PC-3 (cell line): ENCODE measurements at regions not wholly inside any gene's neighbourhood (a gene's known extent, or its start where the extent isn't known, plus 50 kb on each side); places are given as distances from the start of the nearest gene placed in this dataset.
A peak's percentile ranks its signal among the peaks of the same experiment; 100 is the strongest.

Source experiments
- ATAC-seq: fragments of 200-7000 bp; cut with Tn5 transposase; 2 replicates; pipeline ENCODE4 v1.9.1; 2020; ENCODE audit warnings: mild to moderate bottlenecking, moderate library complexity
- BruUV-seq: library from RNA; stranded (reverse); fragments of 400-500 nt; replicated peaks from 2 replicates; lab custom pipeline; 2021; lab: Mats Ljungman, UMichigan
- CTCF ChIA-PET: fragments of 300-600 bp; sonication (Branson Sonifier 250); formaldehyde crosslinking; loops from one replicate; lab custom pipeline; 2022; ENCODE audit warnings: antibody characterized with exemption; lab: Charles Lee
- POLR2A ChIA-PET: fragments of 300-600 bp; sonication (Branson Sonifier 250); formaldehyde crosslinking; loops from one replicate; lab custom pipeline; 2022; ENCODE audit warnings: antibody characterized with exemption; ENCODE audit not compliant: unreplicated experiment; lab: Charles Lee
- DNase-seq: peaks from one replicate; pipeline ENCODE4 v3.0.0-alpha.2; 2015
- H2AFZ ChIP-seq: fragments of 300-600 bp; sonication (generic); 2 replicates; pipeline ENCODE4 v1.6.0; 2016; ENCODE audit warnings: antibody characterized with exemption, low read length
- H3F3A ChIP-seq: fragments of 300-600 bp; sonication (generic); one replicate; pipeline ENCODE4 v1.6.0; 2017; ENCODE audit warnings: antibody characterized with exemption, low read length, control low read depth, mild to moderate bottlenecking; ENCODE audit not compliant: unreplicated experiment
- H3K27ac ChIP-seq: fragments of 300-600 bp; sonication (generic); 2 replicates; pipeline ENCODE4 v1.5.1; 2016; ENCODE audit warnings: mild to moderate bottlenecking, low read length
- H3K27me3 ChIP-seq: fragments of 300-600 bp; sonication (generic); 2 replicates; pipeline ENCODE4 v1.6.1; 2016; ENCODE audit warnings: low read length, mixed read lengths
- H3K36me3 ChIP-seq: fragments of 300-600 bp; sonication (generic); 2 replicates; pipeline ENCODE4 v1.6.1; 2016; ENCODE audit warnings: low read depth, mixed run types, low read length, mixed read lengths
- H3K4me1 ChIP-seq: fragments of 300-600 bp; sonication (generic); 2 replicates; pipeline ENCODE4 v1.5.1; 2016; ENCODE audit warnings: low read length; ENCODE audit not compliant: insufficient read depth
- H3K4me2 ChIP-seq: fragments of 300-600 bp; sonication (generic); 2 replicates; pipeline ENCODE4 v1.6.0; 2016; ENCODE audit warnings: low read length
- H3K4me3 ChIP-seq: fragments of 300-600 bp; sonication (generic); 2 replicates; pipeline ENCODE4 v1.5.1; 2016; ENCODE audit warnings: mild to moderate bottlenecking, low read length, mixed read lengths
- H3K79me2 ChIP-seq: fragments of 300-600 bp; sonication (generic); 2 replicates; pipeline ENCODE4 v1.6.1; 2017; ENCODE audit warnings: low read length, mixed read lengths
- H3K9ac ChIP-seq: fragments of 300-600 bp; sonication (generic); 2 replicates; pipeline ENCODE4 v1.6.0; 2016; ENCODE audit warnings: mild to moderate bottlenecking, low read length
- H3K9me2 ChIP-seq: fragments of 300-600 bp; sonication (generic); replicated peaks from 2 replicates; pipeline ENCODE4 v1.6.1; 2016; ENCODE audit warnings: mixed run types, low read length, mixed read lengths
- H3K9me3 ChIP-seq: fragments of 300-600 bp; sonication (generic); 2 replicates; pipeline ENCODE4 v1.6.1; 2016; ENCODE audit warnings: low read length, mixed read lengths
- H4K20me1 ChIP-seq: fragments of 300-600 bp; sonication (generic); 2 replicates; pipeline ENCODE4 v1.6.1; 2016; ENCODE audit warnings: low read length, mixed read lengths
- CTCF ChIP-seq: fragments of 300-600 bp; sonication (generic); conservative IDR thresholded peaks from 2 replicates; pipeline ENCODE4 v1.5.1; 2017; ENCODE audit warnings: antibody characterized with exemption, low read depth, mild to moderate bottlenecking, low read length
- EZH2 ChIP-seq: fragments of 300-600 bp; sonication (generic); IDR thresholded peaks from one replicate; pipeline ENCODE4 v1.6.1; 2017; ENCODE audit warnings: antibody characterized with exemption, mild to moderate bottlenecking, low read length; ENCODE audit not compliant: unreplicated experiment
- EZH2phosphoT487 ChIP-seq: fragments of 300-600 bp; sonication (generic); IDR thresholded peaks from 2 replicates; pipeline ENCODE4 v1.6.1; 2018; ENCODE audit warnings: mild to moderate bottlenecking, antibody characterized with exemption, low read length, borderline replicate concordance
- intact Hi-C: fragments of 100-400 bp; cut with micrococcal nuclease; formaldehyde crosslinking; loops from 2 replicates; pipeline ENCODE4 v1.9.0; 2023

DNA sequence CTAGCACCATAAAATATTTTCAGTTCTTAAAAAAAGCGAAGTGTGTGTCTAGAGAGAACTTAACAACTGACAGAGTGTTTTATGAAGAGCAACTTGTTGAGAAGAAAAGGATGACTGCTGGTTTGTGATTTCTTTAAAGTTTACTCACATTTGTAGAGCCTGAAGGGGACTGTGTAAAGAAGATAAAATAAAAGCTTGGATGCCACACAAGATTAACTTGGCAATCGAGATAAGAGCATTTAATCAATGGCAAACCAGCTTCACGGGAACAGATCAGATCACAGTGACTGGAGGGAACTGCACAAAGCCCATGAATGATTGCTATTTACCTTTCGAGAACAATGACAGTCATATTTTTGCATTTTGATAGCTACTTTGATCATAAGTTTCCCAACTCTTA, 2013.1 kb upstream of the CDH9 start:
- ATAC-seq (no peak), DNase-seq (no peak)
- Histone ChIP-seq H3K4me3 (no peak overlapping the region), H3K27ac (no peak overlapping the region), H3K4me1 (no peaks in the 10 kb centered on the region), H3K4me2 (no peak overlapping the region), H3F3A (no peaks in the 10 kb centered on the region), H3K27me3 (no peaks in the 10 kb centered on the region), H4K20me1 (no peaks in the 10 kb centered on the region), H3K9me2 (no peaks in the 10 kb centered on the region), H2AFZ (peak overlapping the region; percentile 35), H3K79me2 (no peaks in the 10 kb centered on the region), H3K36me3 (no peaks in the 10 kb centered on the region), H3K9ac (no peak overlapping the region), H3K9me3 (no peaks in the 10 kb centered on the region)
- no TSS peak for BruUV-seq
- TF ChIP-seq EZH2phosphoT487 (no peak), CTCF (no peak), EZH2 (no peak)
- intact Hi-C loops: no loop called here
- ChIA-PET CTCF (no interaction called here), POLR2A (no interaction called here)

DNA sequence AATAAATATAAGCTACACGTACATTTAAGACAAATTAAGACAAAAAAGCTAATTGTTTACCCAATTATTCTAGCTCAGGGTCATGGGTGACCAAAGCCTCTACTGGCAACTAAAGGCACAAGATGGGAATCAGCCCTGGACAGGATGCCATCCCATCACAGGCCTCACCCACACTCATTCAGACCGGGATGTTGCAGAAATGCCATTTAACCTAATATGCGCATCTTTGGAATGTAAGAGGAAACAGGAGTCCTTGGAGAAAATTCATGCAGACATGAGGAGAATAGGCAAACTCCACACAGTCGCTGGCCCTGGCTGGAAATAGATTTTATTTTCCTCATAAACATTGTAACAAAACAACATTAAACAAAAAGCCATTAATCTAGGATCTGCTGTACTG, 2003.8 kb upstream of the CDH9 start:
- Histone ChIP-seq H3K9me2 (no peaks in the 10 kb centered on the region), H3K4me3 (no peak overlapping the region), H3K27me3 (no peaks in the 10 kb centered on the region), H4K20me1 (no peaks in the 10 kb centered on the region), H3K4me2 (no peak overlapping the region), H3K79me2 (no peaks in the 10 kb centered on the region), H3K9me3 (no peaks in the 10 kb centered on the region), H3F3A (no peaks in the 10 kb centered on the region), H3K27ac (no peak overlapping the region), H3K36me3 (no peaks in the 10 kb centered on the region), H3K4me1 (no peaks in the 10 kb centered on the region), H3K9ac (no peak overlapping the region), H2AFZ (no peak overlapping the region)
- TF ChIP-seq EZH2phosphoT487: no peak
- TF ChIP-seq EZH2: no peak
- no peak for TF ChIP-seq CTCF
- ChIA-PET CTCF (no interaction called here), POLR2A (no interaction called here)
- DNase-seq: no peak
- intact Hi-C loops: no loop called here
- no TSS peak for BruUV-seq
- no peak for ATAC-seq

- TF ChIP-seq CTCF (no peak), EZH2 (no peak), EZH2phosphoT487 (no peak)
- no TSS peak for BruUV-seq
- intact Hi-C loops: no loop called here
- Histone ChIP-seq H3F3A (no peaks in the 10 kb centered on the region), H4K20me1 (no peaks in the 10 kb centered on the region), H3K27me3 (no peaks in the 10 kb centered on the region), H3K4me1 (no peaks in the 10 kb centered on the region), H3K4me2 (no peak overlapping the region), H2AFZ (no peak overlapping the region), H3K4me3 (no peak overlapping the region), H3K79me2 (no peaks in the 10 kb centered on the region), H3K27ac (no peak overlapping the region), H3K9me3 (no peaks in the 10 kb centered on the region), H3K36me3 (no peaks in the 10 kb centered on the region), H3K9ac (no peak overlapping the region), H3K9me2 (no peaks in the 10 kb centered on the region)
- POLR2A ChIA-PET: no interaction called here
- ATAC-seq (no peak), DNase-seq (no peak)
- CTCF ChIA-PET: no interaction called here
Measured at GRCh38 chr5:29040404-29040803, 2002.0 kb upstream of the CDH9 start.
